ENCODE measurements at regions not wholly inside any gene's neighbourhood (a gene's known extent, or its start where the extent isn't known, plus 50 kb on each side); places are given as distances from the start of the nearest gene placed in this dataset.

GRCh38 chr12:111085096-111085495 is 164.7 kb upstream of the MYL2 start:
- H3K9me3 ChIP-seq (ENCODE audit: low read length): peaks cover 7% of the 10 kb centered on the region

GRCh38 chr12:111084605-111085004 is 164.2 kb upstream of the MYL2 start:
- no peaks in the 10 kb centered on the region for H3K36me3 ChIP-seq (ENCODE audit: insufficient read depth, low read length)
- H2AFZ ChIP-seq (ENCODE audit: low read depth, low read length): no peak overlapping the region
- peaks cover 7% of the 10 kb centered on the region for H3K9me3 ChIP-seq (ENCODE audit: low read length)
- no peak overlapping the region for H3K4me3 ChIP-seq (ENCODE audit: low read length)
- no peaks in the 10 kb centered on the region for H3K27me3 ChIP-seq (ENCODE audit: insufficient read depth, low read depth, low read length)
- H3F3A ChIP-seq (ENCODE audit: insufficient read depth, low read length, poor library complexity, severe bottlenecking): no peaks in the 10 kb centered on the region
- no peaks in the 10 kb centered on the region for H4K20me1 ChIP-seq (ENCODE audit: insufficient read depth)
- no peak overlapping the region for H3K27ac ChIP-seq (ENCODE audit: low read length)
- H3K9ac ChIP-seq (ENCODE audit: low read length): no peak overlapping the region
- TF ChIP-seq EP300 (conservative IDR thresholded peaks at IDR 0.05; ENCODE audit: poor library complexity, severe bottlenecking) (no peak), TAF1 (IDR thresholded peaks at IDR 0.05; ENCODE audit: low read depth) (no peak), RAD21 (conservative IDR thresholded peaks at IDR 0.05) (no peak), CTCF (IDR thresholded peaks at IDR 0.05; ENCODE audit: poor library complexity, severe bottlenecking) (no peak), SMC3 (conservative IDR thresholded peaks at IDR 0.05; ENCODE audit: poor library complexity) (no peak)
- no peak overlapping the region for H3K4me2 ChIP-seq (ENCODE audit: low read length)
- H3K9me2 ChIP-seq (ENCODE audit: insufficient read depth, low read length): no peaks in the 10 kb centered on the region
- no peaks in the 10 kb centered on the region for H3K79me2 ChIP-seq (replicated peaks; ENCODE audit: insufficient read depth, low read length)

More at GRCh38 chr12:111085096-111085495, 164.7 kb upstream of the MYL2 start:
- H3K4me3 ChIP-seq (ENCODE audit: low read length): no peak overlapping the region
- H3K9ac ChIP-seq (ENCODE audit: low read length): no peak overlapping the region
- no peak overlapping the region for H3K27ac ChIP-seq (ENCODE audit: low read length)
- H3K4me2 ChIP-seq (ENCODE audit: low read length): no peak overlapping the region
- H3K79me2 ChIP-seq (replicated peaks; ENCODE audit: insufficient read depth, low read length): no peaks in the 10 kb centered on the region
- no peaks in the 10 kb centered on the region for H4K20me1 ChIP-seq (ENCODE audit: insufficient read depth)
- no peaks in the 10 kb centered on the region for H3F3A ChIP-seq (ENCODE audit: insufficient read depth, low read length, poor library complexity, severe bottlenecking)
- H3K9me2 ChIP-seq (ENCODE audit: insufficient read depth, low read length): no peaks in the 10 kb centered on the region
- no peak overlapping the region for H2AFZ ChIP-seq (ENCODE audit: low read depth, low read length)
- TF ChIP-seq MXI1 (conservative IDR thresholded peaks at IDR 0.05; ENCODE audit: poor library complexity, severe bottlenecking) (no peak), EP300 (conservative IDR thresholded peaks at IDR 0.05; ENCODE audit: poor library complexity, severe bottlenecking) (no peak), EZH2 (IDR thresholded peaks at IDR 0.05; ENCODE audit: borderline replicate concordance, insufficient read depth, low read length, poor library complexity, severe bottlenecking) (no peak)
- no peaks in the 10 kb centered on the region for H3K36me3 ChIP-seq (ENCODE audit: insufficient read depth, low read length)
- H3K27me3 ChIP-seq (ENCODE audit: insufficient read depth, low read depth, low read length): no peaks in the 10 kb centered on the region

- no peak for TF ChIP-seq POLR2AphosphoS5 (IDR thresholded peaks at IDR 0.05)
- TF ChIP-seq EZH2 (IDR thresholded peaks at IDR 0.05; ENCODE audit: borderline replicate concordance, insufficient read depth, low read length, poor library complexity, severe bottlenecking): no peak
- TF ChIP-seq EP300 (conservative IDR thresholded peaks at IDR 0.05; ENCODE audit: poor library complexity, severe bottlenecking): no peak
- no peak for TF ChIP-seq SMC3 (conservative IDR thresholded peaks at IDR 0.05; ENCODE audit: poor library complexity)
- TF ChIP-seq TAF1 (IDR thresholded peaks at IDR 0.05; ENCODE audit: low read depth): no peak
- no peak for TF ChIP-seq CTCF (IDR thresholded peaks at IDR 0.05; ENCODE audit: poor library complexity, severe bottlenecking)
- TF ChIP-seq MXI1 (conservative IDR thresholded peaks at IDR 0.05; ENCODE audit: poor library complexity, severe bottlenecking): no peak
- no peak for TF ChIP-seq REST (IDR thresholded peaks at IDR 0.05; ENCODE audit: borderline replicate concordance)
- TF ChIP-seq RAD21 (conservative IDR thresholded peaks at IDR 0.05): no peak
- no peaks in the 10 kb centered on the region for H3K9me2 ChIP-seq (ENCODE audit: insufficient read depth, low read length)
Observed at GRCh38 chr12:111084158-111084557, 163.8 kb upstream of the MYL2 start.

More at GRCh38 chr12:111084158-111084557, 163.8 kb upstream of the MYL2 start:
- Histone ChIP-seq H4K20me1 (ENCODE audit: insufficient read depth) (no peaks in the 10 kb centered on the region), H3K36me3 (ENCODE audit: insufficient read depth, low read length) (no peaks in the 10 kb centered on the region), H3K9me3 (ENCODE audit: low read length) (peaks cover 7% of the 10 kb centered on the region), H3F3A (ENCODE audit: insufficient read depth, low read length, poor library complexity, severe bottlenecking) (no peaks in the 10 kb centered on the region), H3K27me3 (ENCODE audit: insufficient read depth, low read depth, low read length) (no peaks in the 10 kb centered on the region), H2AFZ (ENCODE audit: low read depth, low read length) (no peak overlapping the region), H3K4me2 (ENCODE audit: low read length) (no peak overlapping the region), H3K79me2 (replicated peaks; ENCODE audit: insufficient read depth, low read length) (no peaks in the 10 kb centered on the region), H3K27ac (ENCODE audit: low read length) (no peak overlapping the region), H3K4me3 (ENCODE audit: low read length) (no peak overlapping the region), H3K9ac (ENCODE audit: low read length) (no peak overlapping the region)
